Mesodermal cell (in vitro differentiated cells): ENCODE measurements at regions not wholly inside any gene's neighbourhood (a gene's known extent, or its start where the extent isn't known, plus 50 kb on each side); places are given as distances from the start of the nearest gene placed in this dataset.

Experiments
- H3K27ac ChIP-seq: 2 replicates; pipeline ENCODE4 v1.7.0; 2013; ENCODE audit warnings: mild to moderate bottlenecking, low read depth, low read length, moderate library complexity; ENCODE audit not compliant: severe bottlenecking
- H3K36me3 ChIP-seq: 2 replicates; pipeline ENCODE4 v1.7.1; 2013; ENCODE audit warnings: mild to moderate bottlenecking, low read length, moderate library complexity; ENCODE audit not compliant: control insufficient read depth, insufficient read depth
- H3K4me1 ChIP-seq: one replicate; pipeline ENCODE4 v1.7.1; 2013; ENCODE audit warnings: mild to moderate bottlenecking, low read length; ENCODE audit not compliant: insufficient read depth, control insufficient read depth, poor library complexity, severe bottlenecking
- H3K4me3 ChIP-seq: 2 replicates; pipeline ENCODE4 v1.7.0; 2013; ENCODE audit warnings: low read length, control low read depth, mild to moderate bottlenecking; ENCODE audit not compliant: insufficient read depth, poor library complexity, severe bottlenecking; ENCODE audit errors: extremely low read depth
- H3K9me3 ChIP-seq: 2 replicates; pipeline ENCODE4 v1.7.1; 2013; ENCODE audit warnings: mild to moderate bottlenecking, low read length, moderate library complexity; ENCODE audit not compliant: control insufficient read depth
- WGBS, 2 experiments: methylation state at CpG; one replicate each; pipeline ENCODE4 v1.1.5; 2013; ENCODE audit warnings: missing lambda C conversion rate in 2 of 2; ENCODE audit not compliant: insufficient coverage in 2 of 2; 5-methylcytosine and 5-hydroxymethylcytosine counted together

GRCh38 chr7:81030472-81030871 lies 111.6 kb upstream of the SEMA3C start:
- no peaks in the 10 kb centered on the region for H3K36me3 ChIP-seq
- no peaks in the 10 kb centered on the region for H3K4me1 ChIP-seq
- no peak overlapping the region for H3K27ac ChIP-seq
- WGBS, 2 experiments = 92 to 100% methylated on average over 1 of the region's 3 CpGs
- no peaks in the 10 kb centered on the region for H3K9me3 ChIP-seq
- H3K4me3 ChIP-seq = no peak overlapping the region

GRCh38 chr7:81029511-81029910 lies 110.7 kb upstream of the SEMA3C start:
- Histone ChIP-seq H3K36me3 (no peaks in the 10 kb centered on the region), H3K4me1 (no peaks in the 10 kb centered on the region), H3K27ac (no peak overlapping the region), H3K4me3 (no peak overlapping the region), H3K9me3 (no peaks in the 10 kb centered on the region)
- WGBS, 2 experiments = 89 to 92% methylated on average over 2 of the region's 3 CpGs

- Histone ChIP-seq H3K36me3 (no peaks in the 10 kb centered on the region), H3K9me3 (no peaks in the 10 kb centered on the region), H3K4me1 (no peaks in the 10 kb centered on the region), H3K27ac (no peak overlapping the region), H3K4me3 (no peak overlapping the region)
- WGBS, 2 experiments = no CpG with 5 or more reads among the region's 2 CpGs
Observed at GRCh38 chr7:81025360-81025759, 106.5 kb upstream of the SEMA3C start.

- WGBS, 2 experiments = 89 to 100% methylated on average over 1 of the region's 1 CpG
- Histone ChIP-seq H3K4me1 (peaks cover 4% of the 10 kb centered on the region), H3K36me3 (no peaks in the 10 kb centered on the region), H3K4me3 (no peak overlapping the region), H3K27ac (no peak overlapping the region), H3K9me3 (no peaks in the 10 kb centered on the region)
Observed at GRCh38 chr7:81014908-81015307, 96.1 kb upstream of the SEMA3C start.

- Histone ChIP-seq H3K4me1 (peaks cover 4% of the 10 kb centered on the region), H3K4me3 (no peak overlapping the region), H3K27ac (no peak overlapping the region), H3K9me3 (no peaks in the 10 kb centered on the region), H3K36me3 (no peaks in the 10 kb centered on the region)
- 100% methylated on average over 1 of the region's 2 CpGs for WGBS, 2 experiments
Observed at GRCh38 chr7:81014266-81014665, 95.4 kb upstream of the SEMA3C start.

- no peak overlapping the region for H3K27ac ChIP-seq
- WGBS, 2 experiments = no CpG with 5 or more reads among the region's 2 CpGs
Observed at GRCh38 chr7:81013083-81013817, 94.4 kb upstream of the SEMA3C start.

GRCh38 chr7:81008901-81009300 lies 90.0 kb upstream of the SEMA3C start:
- no peak overlapping the region for H3K4me3 ChIP-seq
- H3K4me1 ChIP-seq = peaks cover 4% of the 10 kb centered on the region
- WGBS, 2 experiments = 95 to 97% methylated on average over 3 to 4 of the region's 4 CpGs
- no peaks in the 10 kb centered on the region for H3K36me3 ChIP-seq
- no peak overlapping the region for H3K27ac ChIP-seq
- H3K9me3 ChIP-seq = no peaks in the 10 kb centered on the region

More at GRCh38 chr7:81013083-81013817, 94.4 kb upstream of the SEMA3C start:
- peaks cover 4% of the 10 kb centered on the region for H3K4me1 ChIP-seq
- no peak overlapping the region for H3K4me3 ChIP-seq
- H3K36me3 ChIP-seq = no peaks in the 10 kb centered on the region
- H3K9me3 ChIP-seq = no peaks in the 10 kb centered on the region

- H3K4me3 ChIP-seq = no peak overlapping the region
- no CpG with 5 or more reads among the region's 2 CpGs for WGBS, 2 experiments
Observed at GRCh38 chr7:81007051-81007450, 88.2 kb upstream of the SEMA3C start.

GRCh38 chr7:81005254-81005653 lies 86.4 kb upstream of the SEMA3C start:
- no peaks in the 10 kb centered on the region for H3K9me3 ChIP-seq
- peaks cover 2% of the 10 kb centered on the region for H3K4me1 ChIP-seq
- H3K36me3 ChIP-seq = no peaks in the 10 kb centered on the region
- H3K27ac ChIP-seq = no peak overlapping the region
- no peak overlapping the region for H3K4me3 ChIP-seq
- WGBS, 2 experiments = 40 to 94% methylated on average over 1 to 3 of the region's 5 CpGs

More at GRCh38 chr7:81007051-81007450, 88.2 kb upstream of the SEMA3C start:
- Histone ChIP-seq H3K36me3 (no peaks in the 10 kb centered on the region), H3K4me1 (peaks cover 2% of the 10 kb centered on the region), H3K9me3 (no peaks in the 10 kb centered on the region), H3K27ac (no peak overlapping the region)

GRCh38 chr7:81004098-81004497 lies 85.2 kb upstream of the SEMA3C start:
- WGBS, 2 experiments = 71% methylated on average over 1 of the region's 1 CpG; no CpG with 5 or more reads in 1 of the 2 experiments
- no peak overlapping the region for H3K4me3 ChIP-seq
- no peaks in the 10 kb centered on the region for H3K36me3 ChIP-seq
- peaks cover 2% of the 10 kb centered on the region for H3K4me1 ChIP-seq
- H3K9me3 ChIP-seq = no peaks in the 10 kb centered on the region
- no peak overlapping the region for H3K27ac ChIP-seq

GRCh38 chr7:81003326-81003725 lies 84.5 kb upstream of the SEMA3C start:
- Histone ChIP-seq H3K27ac (no peak overlapping the region), H3K4me1 (peaks cover 2% of the 10 kb centered on the region), H3K9me3 (no peaks in the 10 kb centered on the region), H3K4me3 (no peak overlapping the region), H3K36me3 (no peaks in the 10 kb centered on the region)
- 93 to 100% methylated on average over 1 to 2 of the region's 3 CpGs for WGBS, 2 experiments
